ENCODE measurements at regions not wholly inside any gene's neighbourhood (a gene's known extent, or its start where the extent isn't known, plus 50 kb on each side); places are given as distances from the start of the nearest gene placed in this dataset.

GRCh38 chr20:19934792-19935491, 82.2 kb upstream of the NAA20 start (continued):
- TF ChIP-seq ZBTB34 (CRISPR knock-in tag; IDR thresholded peaks at IDR 0.05) = no peak
- TF ChIP-seq SRF (IDR thresholded peaks at IDR 0.05; ENCODE audit: low read depth, low read length) = no peak
- TF ChIP-seq ZNF703 (CRISPR knock-in tag; IDR thresholded peaks at IDR 0.05; ENCODE audit: borderline replicate concordance) = no peak
- TF ChIP-seq ZNF225 (CRISPR knock-in tag; IDR thresholded peaks at IDR 0.05) = no peak
- no peak for TF ChIP-seq TSC22D2 (CRISPR knock-in tag; IDR thresholded peaks at IDR 0.05; ENCODE audit: borderline replicate concordance)
- no peak for TF ChIP-seq FLYWCH1 (CRISPR knock-in tag; IDR thresholded peaks at IDR 0.05)
- TF ChIP-seq ZBTB21 (CRISPR knock-in tag; IDR thresholded peaks at IDR 0.05) = no peak
- no peak for TF ChIP-seq FOXK2 (IDR thresholded peaks at IDR 0.05)
- no peak for TF ChIP-seq ZNF282 (IDR thresholded peaks at IDR 0.05; ENCODE audit: partially characterized antibody)
- TF ChIP-seq ZNF18 (CRISPR knock-in tag; IDR thresholded peaks at IDR 0.05; ENCODE audit: insufficient replicate concordance) = no peak
- no peak for TF ChIP-seq ZFP36 (IDR thresholded peaks at IDR 0.05; ENCODE audit: borderline replicate concordance, low read depth, low read length, partially characterized antibody)
- TF ChIP-seq ATF7 (IDR thresholded peaks at IDR 0.05) = peak; percentile 69
- no peak for TF ChIP-seq ATF7 (CRISPR knock-in tag; IDR thresholded peaks at IDR 0.05)
- TF ChIP-seq MAX (IDR thresholded peaks at IDR 0.05) = no peak
- no peak for TF ChIP-seq ZNF292 (CRISPR knock-in tag; IDR thresholded peaks at IDR 0.05; ENCODE audit: borderline replicate concordance, low read depth)
- TF ChIP-seq ATF1 (CRISPR knock-in tag; IDR thresholded peaks at IDR 0.05) = no peak
- TF ChIP-seq, protein P1, sequence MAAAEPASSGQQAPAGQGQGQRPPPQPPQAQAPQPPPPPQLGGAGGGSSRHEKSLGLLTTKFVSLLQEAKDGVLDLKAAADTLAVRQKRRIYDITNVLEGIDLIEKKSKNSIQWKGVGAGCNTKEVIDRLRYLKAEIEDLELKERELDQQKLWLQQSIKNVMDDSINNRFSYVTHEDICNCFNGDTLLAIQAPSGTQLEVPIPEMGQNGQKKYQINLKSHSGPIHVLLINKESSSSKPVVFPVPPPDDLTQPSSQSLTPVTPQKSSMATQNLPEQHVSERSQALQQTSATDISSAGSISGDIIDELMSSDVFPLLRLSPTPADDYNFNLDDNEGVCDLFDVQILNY (CRISPR knock-in tag; conservative IDR thresholded peaks at IDR 0.05) = no peak
- no peak for TF ChIP-seq ASH2L (IDR thresholded peaks at IDR 0.05; ENCODE audit: insufficient read length, low read depth, low read length)
- TF ChIP-seq RAD21 (CRISPR knock-in tag; IDR thresholded peaks at IDR 0.05) = no peak
- TF ChIP-seq U2AF1 (optimal IDR thresholded peaks at IDR 0.05; ENCODE audit: low read depth, low read length) = no peak
- no peak for TF ChIP-seq HDAC6 (IDR thresholded peaks at IDR 0.05; ENCODE audit: low read depth, low read length)
- TF ChIP-seq FOXP4 (CRISPR knock-in tag; IDR thresholded peaks at IDR 0.05) = no peak
- TF ChIP-seq REL (CRISPR knock-in tag; conservative IDR thresholded peaks at IDR 0.05) = no peak
- TF ChIP-seq PCBP1 (IDR thresholded peaks at IDR 0.05; ENCODE audit: borderline replicate concordance, low read depth, low read length) = no peak

Data from HepG2 (cell line).